Loucy (cell line): ENCODE measurements at regions not wholly inside any gene's neighbourhood (a gene's known extent, or its start where the extent isn't known, plus 50 kb on each side); places are given as distances from the start of the nearest gene placed in this dataset.

Experiments used
- H2AFZ ChIP-seq: fragments of 200-600 bp; sonication (generic); 2 replicates; pipeline ENCODE4 v1.6.0; 2016; ENCODE audit warnings: antibody characterized with exemption, mild to moderate bottlenecking, low read length, moderate library complexity
- H3F3A ChIP-seq: fragments of 200-600 bp; 2 replicates; pipeline ENCODE4 v1.6.0; 2016; ENCODE audit warnings: antibody characterized with exemption, low read depth, mild to moderate bottlenecking
- H3K27me3 ChIP-seq: fragments of 200-600 bp; sonication (generic); 2 replicates; pipeline ENCODE4 v1.6.1; 2014; ENCODE audit warnings: low read length, mild to moderate bottlenecking; ENCODE audit not compliant: insufficient read depth, poor library complexity, severe bottlenecking
- H3K36me3 ChIP-seq: fragments of 200-600 bp; sonication (generic); 2 replicates; pipeline ENCODE4 v1.6.1; 2016; ENCODE audit warnings: low read length; ENCODE audit not compliant: insufficient read depth
- H3K4me1 ChIP-seq: fragments of 200-600 bp; sonication (generic); 2 replicates; pipeline ENCODE4 v1.5.1; 2014; ENCODE audit warnings: low read length, mild to moderate bottlenecking; ENCODE audit not compliant: insufficient read depth, poor library complexity, severe bottlenecking
- H3K4me2 ChIP-seq: fragments of 200-600 bp; sonication (generic); 2 replicates; pipeline ENCODE4 v1.6.0; 2014; ENCODE audit warnings: antibody characterized with exemption, low read length, low read depth, mild to moderate bottlenecking; ENCODE audit not compliant: poor library complexity, severe bottlenecking
- H3K4me3 ChIP-seq: fragments of 200-600 bp; sonication (generic); 2 replicates; pipeline ENCODE4 v1.5.1; 2014; ENCODE audit warnings: low read length, mild to moderate bottlenecking, mixed read lengths; ENCODE audit not compliant: poor library complexity, severe bottlenecking
- H3K79me2 ChIP-seq: fragments of 200-600 bp; sonication (generic); 2 replicates; pipeline ENCODE4 v1.6.1; 2014; ENCODE audit warnings: low read length; ENCODE audit not compliant: insufficient read depth
- H3K9ac ChIP-seq: fragments of 200-600 bp; sonication (generic); 2 replicates; pipeline ENCODE4 v1.6.0; 2014; ENCODE audit warnings: mild to moderate bottlenecking, low read depth, low read length, moderate library complexity; ENCODE audit not compliant: poor library complexity, severe bottlenecking
- H3K9me2 ChIP-seq: fragments of 200-600 bp; sonication (generic); replicated peaks from 2 replicates; pipeline ENCODE4 v1.6.1; 2016; ENCODE audit warnings: low read depth, low read length, mixed read lengths
- H3K9me3 ChIP-seq: fragments of 200-600 bp; sonication (generic); 2 replicates; pipeline ENCODE4 v1.6.1; 2014; ENCODE audit warnings: mild to moderate bottlenecking, antibody characterized with exemption, low read length, low read depth; ENCODE audit not compliant: insufficient read depth
- H4K20me1 ChIP-seq: fragments of 200-600 bp; sonication (generic); 2 replicates; pipeline ENCODE4 v1.6.0; 2014; ENCODE audit warnings: antibody characterized with exemption, low read length, mild to moderate bottlenecking; ENCODE audit not compliant: insufficient read depth, poor library complexity, severe bottlenecking
- EZH2phosphoT487 ChIP-seq: fragments of 200-600 bp; IDR thresholded peaks from 2 replicates; pipeline ENCODE4 v1.6.1; 2018; ENCODE audit warnings: antibody characterized with exemption, mild to moderate bottlenecking, moderate library complexity, borderline replicate concordance
- TF ChIP-seq, protein P1 (sequence below): fragments of 200-600 bp; sonication (generic); conservative IDR thresholded peaks from 2 replicates; pipeline ENCODE4 v1.5.1; 2014; ENCODE audit warnings: mild to moderate bottlenecking, antibody characterized with exemption, low read length

DNA sequence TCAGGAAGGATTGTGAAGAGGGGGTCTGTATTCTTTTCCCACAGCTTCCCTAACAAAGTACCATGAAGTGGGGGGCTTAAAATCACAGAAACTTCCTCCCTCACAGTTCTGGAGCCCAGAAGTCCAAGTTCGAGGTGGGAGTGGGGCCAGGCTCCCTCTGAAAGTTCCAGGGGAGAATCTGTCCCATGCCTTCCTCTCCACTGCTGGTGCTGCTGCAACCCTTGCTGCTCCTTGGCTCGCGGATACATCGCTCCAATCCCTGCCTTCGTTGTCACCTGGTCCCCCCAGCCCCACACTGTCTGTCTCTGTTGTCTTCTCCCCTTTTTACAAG lies 134.1 kb downstream of the DDX1 start:
- H3K9ac ChIP-seq = no peak overlapping the region
- no peaks in the 10 kb centered on the region for H3F3A ChIP-seq
- TF ChIP-seq EZH2phosphoT487 = no peak
- TF ChIP-seq, protein P1, sequence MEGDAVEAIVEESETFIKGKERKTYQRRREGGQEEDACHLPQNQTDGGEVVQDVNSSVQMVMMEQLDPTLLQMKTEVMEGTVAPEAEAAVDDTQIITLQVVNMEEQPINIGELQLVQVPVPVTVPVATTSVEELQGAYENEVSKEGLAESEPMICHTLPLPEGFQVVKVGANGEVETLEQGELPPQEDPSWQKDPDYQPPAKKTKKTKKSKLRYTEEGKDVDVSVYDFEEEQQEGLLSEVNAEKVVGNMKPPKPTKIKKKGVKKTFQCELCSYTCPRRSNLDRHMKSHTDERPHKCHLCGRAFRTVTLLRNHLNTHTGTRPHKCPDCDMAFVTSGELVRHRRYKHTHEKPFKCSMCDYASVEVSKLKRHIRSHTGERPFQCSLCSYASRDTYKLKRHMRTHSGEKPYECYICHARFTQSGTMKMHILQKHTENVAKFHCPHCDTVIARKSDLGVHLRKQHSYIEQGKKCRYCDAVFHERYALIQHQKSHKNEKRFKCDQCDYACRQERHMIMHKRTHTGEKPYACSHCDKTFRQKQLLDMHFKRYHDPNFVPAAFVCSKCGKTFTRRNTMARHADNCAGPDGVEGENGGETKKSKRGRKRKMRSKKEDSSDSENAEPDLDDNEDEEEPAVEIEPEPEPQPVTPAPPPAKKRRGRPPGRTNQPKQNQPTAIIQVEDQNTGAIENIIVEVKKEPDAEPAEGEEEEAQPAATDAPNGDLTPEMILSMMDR = no peak
- H3K4me2 ChIP-seq = no peak overlapping the region
- H3K79me2 ChIP-seq = no peaks in the 10 kb centered on the region
- no peaks in the 10 kb centered on the region for H4K20me1 ChIP-seq
- H3K27me3 ChIP-seq = no peaks in the 10 kb centered on the region
- no peaks in the 10 kb centered on the region for H3K36me3 ChIP-seq
- H3K9me2 ChIP-seq = no peaks in the 10 kb centered on the region
- no peak overlapping the region for H3K4me3 ChIP-seq
- no peaks in the 10 kb centered on the region for H3K4me1 ChIP-seq
- H3K9me3 ChIP-seq = no peaks in the 10 kb centered on the region
- no peak overlapping the region for H2AFZ ChIP-seq

DNA sequence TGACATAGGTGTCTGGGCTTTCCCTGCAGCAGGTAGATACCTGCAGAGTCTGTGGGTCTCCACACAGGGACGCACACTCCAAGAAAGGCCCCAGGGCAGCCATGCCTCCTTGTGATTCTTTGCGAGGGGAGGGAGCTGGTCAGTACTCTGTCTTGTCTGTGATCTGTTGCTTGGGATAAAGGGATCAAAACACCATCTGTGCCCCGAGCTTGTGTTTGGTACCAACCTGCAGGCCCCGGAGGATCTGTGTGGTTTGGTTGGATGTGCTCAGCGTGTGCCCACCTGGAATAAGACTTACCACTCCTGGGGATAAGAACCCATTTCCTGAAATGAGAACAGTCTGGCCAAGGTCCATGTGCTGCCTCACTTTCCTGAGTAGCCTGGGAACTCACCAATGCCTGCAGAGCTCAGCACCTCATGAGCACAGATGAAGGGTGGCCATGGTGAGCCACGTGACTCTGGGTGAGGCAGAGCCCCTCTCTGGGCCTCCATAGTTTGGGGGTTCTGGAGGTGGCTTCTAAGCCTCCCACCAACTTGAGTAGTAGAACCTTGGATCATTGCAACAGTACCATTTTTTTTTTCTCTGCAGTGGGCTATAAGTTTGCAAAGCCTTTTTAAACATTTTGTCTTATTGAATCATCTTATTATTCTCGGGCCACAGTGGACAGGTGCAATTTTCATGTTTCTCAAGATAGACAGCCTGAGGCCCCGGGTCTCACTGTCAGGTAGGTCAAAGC lies 134.8 kb downstream of the DDX1 start:
- Histone ChIP-seq H3K9me2 (no peaks in the 10 kb centered on the region), H4K20me1 (no peaks in the 10 kb centered on the region), H3K9ac (no peak overlapping the region), H3K79me2 (no peaks in the 10 kb centered on the region), H3K4me1 (no peaks in the 10 kb centered on the region), H3K9me3 (no peaks in the 10 kb centered on the region), H2AFZ (no peak overlapping the region), H3K36me3 (no peaks in the 10 kb centered on the region), H3F3A (no peaks in the 10 kb centered on the region), H3K4me2 (no peak overlapping the region), H3K4me3 (no peak overlapping the region), H3K27me3 (no peaks in the 10 kb centered on the region)
- TF ChIP-seq, protein P1 = no peak
- TF ChIP-seq EZH2phosphoT487 = no peak

DNA sequence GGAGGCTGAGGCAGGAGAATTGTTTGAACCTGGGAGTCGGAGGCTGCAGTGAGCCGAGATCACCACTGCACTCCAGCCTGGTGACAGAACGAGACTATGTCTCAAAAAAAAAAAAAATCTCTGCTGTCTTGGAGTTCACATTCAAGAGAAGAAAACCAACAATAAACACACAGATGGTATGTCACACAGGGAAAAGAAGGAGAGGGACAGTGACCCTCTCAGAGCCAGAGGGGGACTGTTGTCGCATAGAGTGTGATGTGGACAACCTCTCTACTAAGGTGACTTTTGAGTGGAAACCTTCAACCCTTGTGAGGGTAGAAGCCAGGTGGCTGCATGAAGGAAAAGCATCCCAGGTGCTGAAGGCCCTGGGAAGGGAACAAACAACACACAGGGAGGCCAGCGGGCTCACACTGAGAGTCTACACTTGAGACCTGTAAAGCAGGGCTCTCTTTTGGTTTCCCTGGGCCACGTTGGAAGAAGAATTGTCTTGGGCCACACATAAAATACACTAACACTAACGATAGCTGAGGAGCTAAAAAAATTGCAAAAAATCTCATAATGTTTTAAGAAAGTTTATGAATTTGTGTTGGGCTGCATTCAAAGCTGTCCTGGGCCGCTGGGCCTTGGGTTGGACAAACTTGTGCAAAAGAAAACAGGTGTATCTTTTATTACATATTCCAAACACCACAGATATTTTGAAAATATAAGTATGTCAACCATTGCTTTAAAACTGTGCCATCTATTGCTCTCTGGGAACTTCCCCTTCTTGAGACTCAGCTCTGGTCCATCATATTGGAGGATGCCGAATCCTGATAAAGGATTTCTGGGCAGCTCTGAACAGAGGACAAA lies 136.0 kb downstream of the DDX1 start:
- H3K4me1 ChIP-seq = no peaks in the 10 kb centered on the region
- no peaks in the 10 kb centered on the region for H4K20me1 ChIP-seq
- H3K9ac ChIP-seq = no peak overlapping the region
- H3K9me3 ChIP-seq = no peaks in the 10 kb centered on the region
- no peaks in the 10 kb centered on the region for H3K9me2 ChIP-seq
- H2AFZ ChIP-seq = no peak overlapping the region
- H3K27me3 ChIP-seq = no peaks in the 10 kb centered on the region
- H3K4me2 ChIP-seq = no peak overlapping the region
- H3K4me3 ChIP-seq = no peak overlapping the region
- TF ChIP-seq, protein P1 = no peak
- no peak for TF ChIP-seq EZH2phosphoT487
- H3K79me2 ChIP-seq = no peaks in the 10 kb centered on the region
- H3K36me3 ChIP-seq = no peaks in the 10 kb centered on the region
- H3F3A ChIP-seq = no peaks in the 10 kb centered on the region
